GM19452 (cell line): ENCODE measurements at regions not wholly inside any gene's neighbourhood (a gene's known extent, or its start where the extent isn't known, plus 50 kb on each side); places are given as distances from the start of the nearest gene placed in this dataset.

Experiments used
- ATAC-seq: cut with Tn5 transposase; IDR thresholded peaks from one replicate; pipeline ENCODE4 v1.9.1; 2021; ENCODE audit not compliant: unreplicated experiment

GRCh38 chr2:53450923-53451322, 316.7 kb upstream of the CHAC2 start:
- ATAC-seq: no peak

DNA sequence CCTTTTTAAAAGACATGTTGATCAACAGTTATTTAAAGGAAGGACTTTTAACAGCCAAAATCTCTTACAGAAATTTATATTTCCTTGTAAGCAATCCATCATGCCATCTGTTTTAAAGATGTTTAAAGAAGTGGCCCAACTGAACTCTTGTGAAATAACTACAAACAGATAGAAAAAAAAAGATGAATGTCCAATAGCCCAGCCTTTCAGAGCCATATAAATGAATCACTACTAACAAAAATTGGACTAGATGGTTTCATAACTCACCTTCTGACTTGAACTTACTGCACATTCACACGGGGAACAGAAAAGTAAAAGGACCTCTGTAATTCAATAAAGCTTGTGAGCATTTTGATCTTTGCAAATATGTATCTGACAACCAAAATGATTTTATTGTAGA, 319.0 kb upstream of the CHAC2 start:
- ATAC-seq: no peak

DNA sequence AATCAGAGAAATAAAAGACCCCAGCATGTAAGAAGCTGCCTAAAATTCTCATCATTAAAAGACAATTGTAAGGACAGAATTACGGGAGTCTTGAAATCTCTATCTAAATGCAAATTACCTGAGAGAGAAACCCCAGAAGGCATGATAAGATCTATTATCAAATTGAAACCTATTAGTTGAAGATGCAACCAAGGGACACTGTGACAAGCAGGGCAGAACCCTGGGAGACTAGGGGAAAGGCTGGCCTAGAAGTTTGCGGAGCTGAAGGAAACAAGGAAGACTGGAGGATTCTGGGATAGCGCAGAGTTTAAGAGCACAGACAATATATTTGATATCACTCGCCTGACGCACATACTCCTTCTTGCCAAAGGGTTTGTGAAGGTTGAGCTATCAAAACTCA, 319.5 kb upstream of the CHAC2 start:
- ATAC-seq: no peak

- ATAC-seq: no peak
These were observed 322.1 kb upstream of the CHAC2 start for GRCh38 chr2:53445383-53446070.

DNA sequence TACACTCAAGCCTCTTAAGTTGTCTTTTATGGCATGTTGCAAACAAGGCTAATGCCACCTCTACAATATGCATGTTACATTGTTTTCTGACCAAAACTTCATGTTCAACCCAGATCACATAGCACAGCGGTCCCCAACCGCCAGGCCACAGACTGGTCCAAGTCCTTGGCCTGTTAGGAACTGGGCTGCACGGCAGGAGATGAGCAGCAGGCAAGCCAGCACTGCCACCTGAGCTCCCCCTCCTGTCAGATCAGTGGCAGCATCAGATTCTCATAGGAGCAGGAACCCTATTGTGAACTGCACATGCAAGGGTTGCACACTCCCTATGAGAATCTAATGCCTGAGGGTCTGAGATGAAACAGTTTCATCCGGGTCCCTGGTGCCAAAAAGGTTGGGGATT, 324.8 kb upstream of the CHAC2 start:
- no peak for ATAC-seq

DNA sequence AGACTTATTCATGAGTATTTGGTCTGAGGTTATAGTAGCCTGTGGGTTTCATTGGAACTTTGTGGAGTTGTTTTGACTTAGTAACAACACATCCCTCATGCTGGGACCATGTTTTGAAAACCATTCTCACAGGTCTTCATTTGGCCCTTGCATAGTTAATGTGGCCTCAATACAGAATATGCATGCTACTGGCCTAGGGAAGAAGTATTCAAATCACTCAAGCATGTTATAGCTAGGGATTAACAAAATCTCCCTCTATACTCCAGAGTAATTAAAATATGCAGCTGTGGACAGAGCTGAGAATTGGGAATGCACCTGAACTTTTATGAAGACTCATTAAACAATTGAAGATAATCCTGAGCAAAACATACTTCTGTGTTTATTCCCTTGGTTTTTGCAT, 325.5 kb upstream of the CHAC2 start:
- no peak for ATAC-seq

GRCh38 chr2:53438692-53439091, 328.9 kb upstream of the CHAC2 start:
- no peak for ATAC-seq

- ATAC-seq: no peak
These were observed 329.5 kb upstream of the CHAC2 start for GRCh38 chr2:53438100-53438499.

- ATAC-seq: no peak
These were observed 330.2 kb upstream of the CHAC2 start for GRCh38 chr2:53437371-53437770.

DNA sequence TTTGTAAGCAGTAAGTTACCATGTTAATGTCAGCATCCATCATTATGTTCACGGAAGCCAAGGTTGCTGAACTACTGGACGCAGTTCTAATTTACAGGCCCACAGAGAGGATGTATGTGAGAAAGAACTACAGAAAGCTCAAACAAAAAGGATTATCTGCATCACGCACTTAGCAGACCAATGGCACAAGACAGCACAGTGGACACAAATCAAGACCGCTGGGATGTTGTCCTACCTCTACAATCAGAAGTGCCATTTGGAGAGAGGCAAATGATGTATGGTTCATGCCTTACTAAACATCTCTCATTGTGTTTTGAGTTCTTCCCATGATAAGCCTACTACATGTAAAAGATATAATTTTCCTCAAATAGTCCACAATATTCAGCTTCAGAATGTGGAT, 330.7 kb upstream of the CHAC2 start:
- ATAC-seq: no peak

GRCh38 chr2:53435610-53436009, 332.0 kb upstream of the CHAC2 start:
- ATAC-seq: no peak

DNA sequence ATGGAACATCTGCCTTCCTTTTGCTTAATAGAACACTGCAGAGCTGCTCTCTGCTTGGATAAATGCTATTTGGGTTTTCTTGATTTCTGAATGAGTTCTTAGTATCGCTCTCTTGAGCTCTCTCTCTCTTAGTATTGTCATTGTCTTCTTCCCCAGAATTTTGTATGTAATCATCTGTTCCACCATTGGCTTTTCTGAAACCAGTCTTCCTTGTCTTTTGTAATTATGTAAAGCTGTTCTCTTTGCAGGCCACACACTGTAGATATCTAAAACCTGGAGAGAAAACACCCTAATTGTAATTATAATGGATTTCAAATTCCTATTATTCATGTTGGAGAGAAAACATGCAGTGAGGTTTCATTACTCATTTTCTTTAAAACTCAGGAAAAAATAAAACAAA, 333.1 kb upstream of the CHAC2 start:
- no peak for ATAC-seq

DNA sequence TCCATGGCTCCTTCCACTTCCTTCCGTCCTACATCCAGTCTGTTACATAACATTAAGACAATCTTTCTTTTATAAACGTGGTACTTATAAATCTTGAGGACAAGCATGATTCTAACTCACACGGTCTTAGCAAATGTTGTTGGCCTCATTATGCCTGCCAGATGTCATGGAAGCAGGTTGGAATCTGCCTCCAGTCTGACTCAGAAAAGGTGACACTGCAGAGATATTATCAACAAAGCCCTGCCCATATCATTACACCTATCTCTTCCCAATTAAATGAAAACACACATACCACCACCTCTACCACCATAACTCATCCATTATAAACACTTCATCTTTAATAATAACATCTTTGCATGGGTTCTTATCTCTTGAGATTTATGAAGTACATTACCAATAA, 334.7 kb upstream of the CHAC2 start:
- no peak for ATAC-seq

- ATAC-seq: no peak
These were observed 337.7 kb upstream of the CHAC2 start for GRCh38 chr2:53429901-53430300.

DNA sequence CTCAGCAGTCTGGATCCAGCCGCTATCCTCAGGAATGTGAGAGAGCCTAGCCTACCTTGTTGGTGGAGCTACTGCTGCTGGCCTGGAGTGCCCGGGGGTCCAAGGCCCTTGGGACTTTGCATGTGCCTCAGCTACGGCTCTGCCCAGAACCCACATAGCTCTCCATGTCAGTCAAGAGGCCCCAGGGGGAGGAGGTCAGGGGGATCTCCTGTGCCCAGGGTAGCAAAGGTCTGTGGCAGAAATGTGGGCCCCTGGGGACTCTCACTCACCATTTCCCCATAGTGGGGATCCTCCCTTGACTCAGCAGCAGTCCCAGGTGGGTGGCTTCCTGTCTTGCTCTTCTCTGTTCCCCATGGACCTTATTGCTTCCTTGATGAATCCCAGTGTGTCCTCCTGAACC, 342.7 kb upstream of the CHAC2 start:
- peak; percentile 58 for ATAC-seq

DNA sequence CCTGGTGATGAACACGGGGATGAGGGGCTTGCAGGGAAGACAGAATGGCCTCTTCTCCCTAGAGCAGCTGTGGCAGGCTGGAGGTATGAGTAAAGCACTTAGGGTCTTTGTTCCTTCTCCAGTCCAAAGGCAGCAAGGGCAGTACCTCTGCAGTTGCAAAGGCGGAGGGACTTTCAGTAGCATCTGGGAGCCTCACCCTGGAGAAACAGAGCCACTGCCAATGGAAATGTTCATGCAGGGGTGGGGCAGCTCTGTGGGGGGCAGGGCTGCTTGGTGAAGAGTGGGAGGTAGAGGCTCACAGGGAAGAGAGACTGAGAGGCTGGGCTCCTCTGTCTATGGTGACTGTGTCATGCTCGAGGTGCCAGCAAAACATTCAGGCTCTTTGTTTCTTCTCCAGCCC, 344.1 kb upstream of the CHAC2 start:
- no peak for ATAC-seq

GRCh38 chr2:53422979-53423378, 344.6 kb upstream of the CHAC2 start:
- peak; percentile 54 for ATAC-seq

GRCh38 chr2:53417385-53417784, 350.2 kb upstream of the CHAC2 start:
- no peak for ATAC-seq

DNA sequence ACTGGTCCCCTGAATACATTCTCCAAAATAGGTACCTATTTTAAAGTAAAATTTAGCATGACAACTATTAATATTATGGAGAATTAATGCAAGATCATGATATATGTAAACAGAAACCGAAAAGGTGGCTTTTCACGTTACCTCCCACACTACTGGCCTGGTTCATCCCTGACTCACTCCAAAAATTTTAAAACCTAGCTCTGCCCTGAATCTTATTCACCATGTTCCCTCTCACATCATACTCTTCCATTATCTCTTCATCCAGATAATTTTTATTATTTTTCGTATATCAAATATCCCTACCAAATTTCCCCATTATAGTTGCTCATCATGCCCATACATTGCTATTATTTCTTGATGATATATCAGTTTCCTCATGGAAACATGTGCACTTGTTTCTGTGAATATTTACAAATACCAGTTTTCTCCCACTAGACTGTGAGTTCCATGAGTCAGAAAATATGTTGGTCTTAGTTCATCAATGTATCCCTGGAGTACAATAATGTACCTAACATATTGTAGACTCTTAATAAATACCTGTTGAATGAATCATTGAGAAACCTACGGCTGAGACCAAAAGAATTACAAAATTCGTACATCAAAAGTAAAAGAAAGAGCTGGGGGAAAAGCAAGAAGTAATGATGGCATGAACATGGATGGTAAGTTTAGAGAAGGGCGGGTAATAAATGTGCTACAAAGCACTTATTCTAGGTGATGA, 360.1 kb upstream of the CHAC2 start:
- no peak for ATAC-seq

DNA sequence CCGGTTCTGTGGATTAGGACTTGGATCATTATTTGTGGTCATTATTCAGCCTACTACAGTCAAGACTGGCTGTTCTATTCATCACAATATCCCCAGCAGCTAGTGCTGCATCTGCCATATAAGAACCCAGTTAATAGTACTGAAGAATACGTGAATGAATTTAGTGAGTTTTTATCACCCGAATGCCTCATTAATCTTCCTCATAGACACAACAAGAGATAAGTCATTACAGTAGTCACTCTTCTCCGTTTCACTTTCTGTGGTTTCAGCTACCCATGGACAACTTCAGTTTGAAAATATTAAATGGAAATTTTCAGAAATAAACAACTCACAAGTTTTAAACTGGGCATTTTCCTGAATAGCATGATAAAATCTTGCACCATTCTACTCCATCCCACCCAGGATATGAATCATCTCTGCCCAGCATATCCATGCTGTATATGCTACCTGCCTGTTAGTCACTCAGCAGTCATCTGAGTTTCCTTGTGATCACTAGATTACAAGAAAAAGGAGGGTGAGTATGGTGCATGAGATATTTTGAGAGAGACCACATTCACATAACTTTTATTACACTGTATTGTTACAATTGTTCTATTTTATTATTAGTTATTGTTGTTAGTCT, 363.7 kb upstream of the CHAC2 start:
- no peak for ATAC-seq

GRCh38 chr2:53397085-53397484, 370.5 kb upstream of the CHAC2 start:
- ATAC-seq: no peak

GRCh38 chr2:53381271-53381670, 386.3 kb upstream of the CHAC2 start:
- no peak for ATAC-seq
